B cell (primary cell): ENCODE measurements at regions not wholly inside any gene's neighbourhood (a gene's known extent, or its start where the extent isn't known, plus 50 kb on each side); places are given as distances from the start of the nearest gene placed in this dataset.

Experiments used
- EZH2 ChIP-seq: IDR thresholded peaks from 2 replicates; pipeline ENCODE4 v1.6.1; 2012; ENCODE audit warnings: borderline replicate concordance, low read depth, mild to moderate bottlenecking, moderate library complexity, low read length; ENCODE audit not compliant: insufficient read depth, poor library complexity, severe bottlenecking
- TF ChIP-seq, protein P1 (sequence below): fragments of 200-600 bp; IDR thresholded peaks from one replicate; pipeline ENCODE4 v1.8.0; 2022; ENCODE audit warnings: antibody characterized with exemption, mild to moderate bottlenecking

DNA sequence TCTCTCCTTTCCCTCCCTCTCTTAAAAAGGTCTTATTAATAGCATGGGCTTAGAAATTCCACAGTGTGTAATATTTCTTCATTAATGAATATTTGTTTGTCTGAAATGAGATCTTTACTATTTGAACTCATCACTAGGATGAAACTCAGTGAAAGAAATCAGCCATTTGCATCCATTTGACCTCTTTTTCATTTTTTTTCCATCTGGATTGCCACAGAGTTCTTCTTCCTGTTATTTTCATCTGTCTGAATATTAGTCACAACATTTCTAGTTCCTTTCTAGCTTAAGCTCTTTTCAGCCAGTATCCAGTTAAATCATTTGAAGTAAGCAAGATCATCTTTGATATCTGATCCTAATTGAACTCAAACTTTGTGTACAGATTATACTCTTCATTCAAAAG lies 69.2 kb upstream of the PLS3 start:
- TF ChIP-seq, protein P1, sequence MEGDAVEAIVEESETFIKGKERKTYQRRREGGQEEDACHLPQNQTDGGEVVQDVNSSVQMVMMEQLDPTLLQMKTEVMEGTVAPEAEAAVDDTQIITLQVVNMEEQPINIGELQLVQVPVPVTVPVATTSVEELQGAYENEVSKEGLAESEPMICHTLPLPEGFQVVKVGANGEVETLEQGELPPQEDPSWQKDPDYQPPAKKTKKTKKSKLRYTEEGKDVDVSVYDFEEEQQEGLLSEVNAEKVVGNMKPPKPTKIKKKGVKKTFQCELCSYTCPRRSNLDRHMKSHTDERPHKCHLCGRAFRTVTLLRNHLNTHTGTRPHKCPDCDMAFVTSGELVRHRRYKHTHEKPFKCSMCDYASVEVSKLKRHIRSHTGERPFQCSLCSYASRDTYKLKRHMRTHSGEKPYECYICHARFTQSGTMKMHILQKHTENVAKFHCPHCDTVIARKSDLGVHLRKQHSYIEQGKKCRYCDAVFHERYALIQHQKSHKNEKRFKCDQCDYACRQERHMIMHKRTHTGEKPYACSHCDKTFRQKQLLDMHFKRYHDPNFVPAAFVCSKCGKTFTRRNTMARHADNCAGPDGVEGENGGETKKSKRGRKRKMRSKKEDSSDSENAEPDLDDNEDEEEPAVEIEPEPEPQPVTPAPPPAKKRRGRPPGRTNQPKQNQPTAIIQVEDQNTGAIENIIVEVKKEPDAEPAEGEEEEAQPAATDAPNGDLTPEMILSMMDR: no peak
- TF ChIP-seq EZH2: no peak
